CMK (cell line): ENCODE measurements at regions not wholly inside any gene's neighbourhood (a gene's known extent, or its start where the extent isn't known, plus 50 kb on each side); places are given as distances from the start of the nearest gene placed in this dataset.

Source experiments
- DNase-seq: peaks from one replicate; pipeline ENCODE4 v3.0.0-alpha.2; 2010; ENCODE audit warnings: low read depth

DNA sequence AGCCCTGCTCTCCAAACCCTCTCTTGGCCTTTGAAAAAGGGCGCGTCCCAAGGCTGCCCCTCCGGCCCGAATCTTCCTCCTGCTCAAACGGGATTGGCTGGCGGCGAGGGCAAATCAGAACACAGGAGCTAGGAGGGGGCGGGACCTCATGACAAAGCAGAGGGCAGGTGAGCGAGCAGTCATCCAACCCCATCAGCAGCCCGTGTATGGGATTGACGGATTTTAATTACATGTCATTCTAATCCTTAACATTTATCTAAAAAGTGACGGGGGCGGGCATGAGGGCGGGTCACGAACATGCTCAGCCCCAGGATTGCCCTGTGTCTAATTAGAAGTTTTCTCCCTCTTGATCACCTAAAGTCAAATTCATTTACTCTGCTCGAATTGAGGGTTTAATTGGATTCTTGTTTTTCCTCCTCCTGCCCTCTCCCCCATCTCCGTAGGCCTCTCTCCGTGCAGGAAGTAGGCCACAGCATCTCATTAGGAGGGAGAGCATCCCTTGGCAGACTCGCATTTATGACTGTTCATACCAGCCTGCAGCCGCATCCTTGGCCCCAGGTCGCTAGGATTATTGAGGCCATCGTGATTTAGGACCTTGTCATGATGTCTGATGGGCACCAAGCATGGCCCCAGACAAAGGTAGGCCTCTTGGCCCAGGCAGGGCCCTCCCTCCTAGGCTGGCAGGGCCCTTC, 147.1 kb downstream of the CHST1 start:
- no peak for DNase-seq

DNA sequence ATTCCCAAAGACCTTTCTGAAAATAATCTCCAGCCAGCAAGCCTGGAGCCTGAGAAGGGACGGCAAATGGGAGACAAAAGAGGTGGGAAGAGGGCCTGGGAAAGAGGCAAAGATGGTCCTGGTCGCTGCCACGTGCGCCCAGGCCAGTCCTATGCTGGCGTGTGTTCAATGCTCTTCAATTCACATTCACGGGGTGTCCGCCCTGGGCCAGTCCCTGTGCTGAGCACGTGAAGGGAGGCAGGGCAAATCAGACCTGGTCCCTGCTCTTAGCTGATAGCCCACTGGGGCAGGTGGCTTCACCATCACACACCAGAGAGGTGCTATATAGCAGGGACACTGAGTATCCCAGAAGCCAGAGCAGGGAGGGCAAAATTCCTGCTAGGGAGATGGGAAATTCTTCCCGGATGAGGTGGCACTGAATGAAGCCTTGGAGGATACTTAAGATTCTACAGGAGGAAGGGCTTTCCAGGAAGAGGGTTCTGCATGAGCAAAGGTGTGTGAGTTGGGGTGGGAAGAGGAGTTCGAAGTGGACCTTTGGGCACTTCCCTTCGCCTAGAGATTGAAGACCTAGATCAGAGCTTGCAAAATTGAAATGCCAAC, 148.2 kb downstream of the CHST1 start:
- DNase-seq = no peak

DNA sequence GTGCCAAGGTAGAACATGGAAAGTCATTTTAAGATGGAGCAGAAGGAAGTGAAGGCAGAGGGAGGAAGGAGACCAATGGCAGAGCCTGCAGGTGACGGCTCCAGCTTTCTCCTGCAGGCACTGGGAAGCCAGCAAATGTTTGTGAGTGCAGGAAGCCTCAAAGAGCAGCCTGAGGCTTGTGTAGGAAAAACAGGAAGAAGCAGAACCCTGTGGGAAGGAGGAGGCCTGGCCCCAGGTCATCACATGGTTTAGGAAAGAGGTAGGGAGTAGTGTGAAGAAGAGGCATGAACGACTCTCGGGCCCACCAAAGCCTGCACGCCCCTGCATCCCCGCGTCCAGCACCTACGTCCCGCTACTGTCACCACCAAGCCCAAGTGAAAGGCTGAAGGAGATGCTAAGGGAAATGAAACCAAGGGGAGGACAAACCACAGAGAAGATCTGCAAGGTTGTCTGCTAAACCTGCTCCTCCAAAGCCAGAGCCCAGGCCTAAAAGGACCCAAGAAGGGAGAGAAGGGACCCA, 151.5 kb downstream of the CHST1 start:
- DNase-seq = no peak

DNA sequence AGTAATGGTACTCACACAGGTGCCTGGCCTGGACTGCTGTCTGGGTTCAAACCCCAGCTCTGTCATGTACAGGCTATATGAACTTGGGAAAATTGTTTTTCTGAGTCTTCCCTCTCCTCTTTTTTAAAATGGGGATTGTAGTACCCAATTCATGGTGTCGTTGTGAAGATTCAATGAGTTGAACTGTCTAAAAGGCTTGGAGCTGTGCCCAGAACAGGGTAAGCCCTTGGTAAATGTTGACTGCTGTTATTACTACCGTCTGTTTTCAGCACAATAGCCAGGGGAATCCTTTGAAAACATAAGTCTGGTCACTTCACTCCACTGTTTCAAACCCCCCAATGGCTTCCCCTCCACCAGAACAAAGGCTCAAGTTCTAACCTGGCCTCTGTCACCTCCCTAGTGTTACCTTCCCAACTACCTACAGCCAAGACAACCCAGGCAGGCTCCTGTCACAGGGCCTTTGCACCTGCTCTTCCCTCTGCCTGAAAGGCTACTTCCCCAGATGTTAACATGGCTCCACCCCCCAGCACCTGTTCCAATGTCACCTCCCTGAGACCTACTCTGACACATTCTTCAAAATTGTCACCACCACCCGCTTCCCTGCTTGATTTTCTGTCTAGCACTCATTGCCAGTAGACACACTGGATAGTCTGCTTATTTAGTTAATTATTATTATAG, 152.8 kb downstream of the CHST1 start:
- DNase-seq = no peak

DNA sequence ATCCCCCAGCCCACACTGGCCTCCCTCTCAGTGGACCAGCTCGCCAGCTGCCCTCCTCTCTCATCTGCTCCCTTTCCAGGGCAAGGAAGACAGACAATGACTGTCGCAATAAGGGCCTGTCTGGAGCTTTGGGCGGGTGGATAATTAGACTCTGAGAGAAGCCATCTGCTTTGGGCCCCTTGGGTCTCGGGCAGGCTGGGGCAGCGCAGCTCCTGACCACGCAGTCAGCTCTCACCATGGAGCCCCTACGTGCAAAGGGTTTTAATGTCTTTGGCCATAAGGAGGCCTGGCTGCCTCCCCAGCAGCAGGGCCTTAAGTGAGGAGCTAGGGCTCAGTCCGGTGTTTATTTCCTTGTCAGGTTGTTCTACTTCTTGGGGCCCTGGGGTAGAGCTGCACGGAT, 153.9 kb downstream of the CHST1 start:
- DNase-seq = no peak

DNA sequence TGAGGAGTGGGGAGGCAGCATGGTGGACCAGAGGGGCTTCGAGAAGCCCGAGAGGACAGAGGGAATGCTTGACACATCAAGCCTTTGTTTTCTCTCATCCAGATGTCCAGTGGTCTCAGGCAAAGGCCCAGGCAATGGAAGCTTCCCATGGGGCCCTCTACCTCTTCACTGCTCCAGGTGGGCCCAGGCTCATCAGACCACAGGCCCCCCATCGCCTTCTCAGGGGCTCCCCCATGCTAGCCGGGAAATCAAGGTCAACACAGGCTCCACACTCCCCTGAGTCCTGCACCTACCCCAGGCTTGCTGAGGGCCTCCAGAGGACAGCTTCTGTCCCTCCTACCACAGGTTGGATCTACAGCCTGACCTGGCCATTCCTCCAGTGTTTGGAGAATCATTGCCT, 157.5 kb downstream of the CHST1 start:
- DNase-seq = no peak

DNA sequence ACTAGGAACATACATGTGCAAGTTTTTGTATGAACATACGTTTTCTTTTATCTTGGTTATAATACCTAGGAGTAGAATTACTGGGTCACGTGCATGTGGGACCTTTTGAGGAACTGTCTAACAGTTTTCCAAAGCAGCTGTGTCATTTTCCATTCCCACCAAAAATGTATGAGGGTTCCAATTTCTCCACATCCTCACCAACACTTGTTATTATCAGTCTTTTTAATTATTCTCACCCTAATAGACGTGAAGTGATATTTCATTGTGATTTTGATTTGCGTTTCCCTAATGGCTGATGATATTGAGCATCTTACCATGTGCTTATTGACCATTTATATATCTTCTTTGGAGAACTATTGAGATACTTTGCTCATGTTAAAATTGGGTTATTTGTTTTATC, 162.1 kb downstream of the CHST1 start:
- no peak for DNase-seq

DNA sequence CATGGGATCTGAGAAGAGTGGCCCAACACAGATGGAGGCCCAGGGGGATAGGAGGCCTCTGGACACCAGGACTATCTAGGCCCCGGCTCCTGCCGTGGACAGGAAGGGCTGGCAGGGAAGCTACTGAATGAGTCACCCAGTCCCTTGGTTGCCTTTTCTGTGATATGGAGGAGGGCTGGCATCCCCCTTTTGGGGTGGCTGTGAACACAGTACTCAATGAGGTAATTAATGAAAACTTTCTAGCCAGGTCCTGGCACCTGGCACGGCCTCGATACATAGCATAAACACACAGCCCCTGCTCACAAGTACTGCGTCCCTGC, 163.2 kb downstream of the CHST1 start:
- no peak for DNase-seq

DNA sequence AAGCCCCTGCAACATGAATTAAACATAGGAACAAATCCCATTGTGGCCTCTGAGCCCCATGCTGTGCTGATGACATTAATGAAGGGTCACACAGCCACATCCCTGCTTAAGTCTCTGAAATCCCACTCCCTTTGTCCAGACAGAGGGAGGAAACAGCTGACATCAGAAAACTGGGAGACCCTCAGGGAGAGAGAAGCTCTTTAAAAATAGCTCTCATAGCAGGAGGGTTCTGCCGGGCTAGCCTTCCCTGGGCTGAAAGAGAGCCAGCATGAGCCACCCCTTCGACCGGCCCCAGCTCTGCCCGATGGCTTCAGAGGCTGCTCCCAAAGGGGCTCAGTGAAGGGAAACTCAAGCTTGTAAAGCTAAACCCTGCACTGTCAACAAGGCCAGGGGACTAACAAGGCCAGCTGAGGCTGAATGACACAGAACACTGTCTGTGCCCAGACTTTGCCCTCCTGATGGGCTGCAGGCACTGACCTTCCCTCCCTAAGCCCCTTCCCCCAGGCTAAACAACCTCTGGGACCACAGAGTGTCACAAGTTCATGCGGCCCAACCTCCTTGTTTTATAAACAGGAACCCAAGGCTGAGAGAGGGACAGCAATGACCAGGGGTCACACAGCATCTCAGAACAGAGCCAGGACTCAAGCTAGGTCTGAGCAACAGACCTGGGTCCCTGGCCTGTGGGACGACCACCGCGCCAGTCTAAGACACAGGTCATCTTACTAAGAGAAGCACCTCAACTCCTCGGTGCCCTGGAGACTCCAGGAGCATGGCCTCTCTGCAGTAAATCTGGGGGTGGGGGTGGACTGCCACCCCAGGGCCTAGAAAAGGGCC, 163.8 kb downstream of the CHST1 start:
- DNase-seq = no peak

DNA sequence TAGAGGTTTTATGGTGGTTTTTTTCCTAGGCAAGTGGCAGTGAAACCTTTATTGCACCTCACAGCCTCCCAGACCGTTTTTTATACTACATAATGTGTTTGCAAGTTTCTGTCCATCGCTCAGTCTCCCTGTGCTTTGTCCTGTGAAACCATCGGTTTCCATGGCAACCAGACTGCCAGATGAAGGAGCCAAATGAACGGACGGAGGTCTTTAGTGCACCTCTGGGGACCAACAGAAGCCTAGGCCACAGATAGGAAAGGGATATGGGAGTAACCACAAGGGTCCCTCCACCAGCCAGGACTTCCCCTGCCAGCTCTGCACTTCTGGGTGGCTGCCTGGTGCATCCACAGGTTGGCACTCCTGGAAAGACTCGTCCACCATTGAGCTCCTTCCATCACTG, 165.0 kb downstream of the CHST1 start:
- DNase-seq = no peak

DNA sequence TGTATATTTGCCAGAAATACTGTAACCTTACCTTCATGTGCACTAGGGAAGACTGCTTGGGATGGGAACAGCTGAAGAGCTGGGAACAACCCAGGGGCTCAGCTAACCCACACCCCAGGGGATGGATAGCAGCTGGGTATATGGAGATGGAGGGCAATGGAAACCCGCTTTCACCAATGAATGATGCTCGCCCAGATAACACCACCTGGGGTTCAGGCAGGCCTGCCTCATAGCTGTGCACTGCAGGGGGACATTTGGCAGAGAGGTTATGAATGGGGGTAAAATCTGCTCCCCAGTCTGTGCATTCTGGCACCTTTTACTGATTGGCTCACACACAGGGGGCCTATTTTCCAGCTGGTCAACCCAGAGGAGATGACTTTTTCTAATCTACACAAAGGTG, 170.7 kb downstream of the CHST1 start:
- no peak for DNase-seq

DNA sequence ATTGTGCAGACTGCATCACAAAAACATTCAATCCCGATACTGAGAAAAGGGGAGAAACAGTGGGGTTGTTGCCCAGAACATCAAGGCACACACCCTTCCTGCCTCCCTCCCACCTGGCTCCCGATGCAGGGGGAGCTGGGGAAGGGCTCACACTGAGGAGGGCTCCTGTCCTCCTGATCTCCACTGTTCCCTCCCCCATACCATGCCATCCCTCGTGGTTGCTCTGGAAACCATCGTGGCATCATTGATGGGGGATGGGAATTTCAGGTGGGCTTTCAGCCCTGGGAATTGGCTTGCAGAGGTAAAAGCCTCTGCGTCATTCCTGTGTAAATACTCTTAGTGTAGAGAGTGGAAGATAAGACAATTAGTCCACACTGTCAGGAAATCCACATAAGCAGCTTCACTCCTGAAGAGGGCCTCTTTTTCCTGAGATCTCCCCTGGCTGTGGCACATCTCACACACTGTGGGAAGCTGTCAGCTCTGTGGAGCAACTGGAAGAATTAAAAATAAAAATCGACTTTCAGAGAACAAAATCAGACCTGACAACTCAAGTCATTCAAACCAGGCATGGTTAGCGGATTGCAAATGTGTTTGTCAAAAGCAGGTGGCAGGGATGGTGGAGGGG, 176.0 kb downstream of the CHST1 start:
- no peak for DNase-seq

DNA sequence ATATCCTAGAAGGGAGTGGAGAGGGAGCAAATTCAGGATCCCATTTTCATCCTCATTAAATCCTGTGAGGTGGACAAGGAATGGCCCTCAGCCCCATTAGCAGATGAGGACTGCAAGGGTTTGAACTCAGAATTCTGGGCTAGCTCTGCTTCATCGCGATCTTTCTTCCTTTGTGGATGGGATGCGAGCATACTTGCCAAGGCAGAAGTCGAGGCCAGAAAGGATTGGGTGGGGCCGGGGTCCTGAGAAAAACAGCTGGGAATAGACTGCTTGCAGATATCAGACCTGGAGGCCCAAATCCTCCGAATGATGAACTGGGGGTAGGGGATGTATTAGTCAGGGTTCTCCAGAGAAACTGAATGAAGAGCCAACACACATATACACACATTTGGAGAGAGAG, 179.0 kb downstream of the CHST1 start:
- no peak for DNase-seq

DNA sequence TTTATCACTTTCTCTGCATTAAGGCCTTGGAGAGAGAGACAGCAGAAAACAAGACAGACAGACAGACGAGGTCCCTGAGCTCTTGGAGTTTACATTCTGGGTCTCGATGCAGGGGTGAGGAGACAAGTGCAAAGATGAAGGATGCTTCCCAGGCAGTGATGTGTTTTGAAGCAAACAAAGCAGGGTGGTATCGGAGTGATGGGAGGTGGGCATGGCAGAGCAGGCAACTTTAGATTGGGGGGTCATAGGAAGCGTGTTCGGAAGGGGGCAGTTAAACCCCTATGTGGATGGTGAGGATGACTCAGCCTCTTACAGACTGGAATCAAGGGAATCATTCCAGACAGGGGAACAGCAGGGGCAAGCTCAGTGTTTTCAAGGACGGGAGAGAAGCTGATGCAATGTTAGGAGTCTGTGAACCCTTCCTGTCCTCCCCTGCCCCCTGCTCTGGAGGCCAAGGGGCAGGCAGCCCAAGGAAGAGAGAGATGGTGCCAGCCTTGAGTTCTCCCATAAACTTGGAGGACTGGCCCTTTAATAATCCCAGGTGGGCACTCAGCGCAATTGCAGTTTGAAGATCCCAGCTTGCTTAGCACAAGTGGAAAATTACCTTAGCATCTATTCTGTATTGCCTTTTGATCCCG, 180.2 kb downstream of the CHST1 start:
- no peak for DNase-seq

DNA sequence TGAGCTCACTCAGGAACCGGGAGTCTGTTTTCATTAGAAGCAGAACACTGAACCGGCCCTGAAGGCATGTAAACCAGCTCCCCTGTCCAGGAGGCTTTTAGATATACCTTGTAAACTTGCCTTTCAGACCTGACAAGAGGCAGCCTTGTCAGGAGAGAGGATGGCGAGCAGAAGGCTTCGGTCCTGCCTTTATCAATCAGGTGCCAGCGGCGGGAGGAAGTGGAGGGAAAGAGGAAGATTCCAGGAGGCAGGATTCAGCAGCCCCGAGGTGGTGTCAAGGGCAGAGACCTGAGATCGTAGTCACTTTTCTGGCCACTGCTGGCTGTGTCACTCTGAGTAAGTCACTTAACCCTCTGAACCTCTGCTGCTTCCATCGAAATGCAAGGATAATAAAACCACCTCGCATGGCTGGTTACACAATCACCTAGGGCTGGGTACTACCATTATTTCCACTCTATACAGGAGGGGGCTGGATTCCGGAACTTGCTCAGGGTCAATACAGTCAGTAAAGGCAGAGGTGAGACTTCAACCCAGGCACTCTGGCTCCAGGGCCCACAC, 181.0 kb downstream of the CHST1 start:
- no peak for DNase-seq

DNA sequence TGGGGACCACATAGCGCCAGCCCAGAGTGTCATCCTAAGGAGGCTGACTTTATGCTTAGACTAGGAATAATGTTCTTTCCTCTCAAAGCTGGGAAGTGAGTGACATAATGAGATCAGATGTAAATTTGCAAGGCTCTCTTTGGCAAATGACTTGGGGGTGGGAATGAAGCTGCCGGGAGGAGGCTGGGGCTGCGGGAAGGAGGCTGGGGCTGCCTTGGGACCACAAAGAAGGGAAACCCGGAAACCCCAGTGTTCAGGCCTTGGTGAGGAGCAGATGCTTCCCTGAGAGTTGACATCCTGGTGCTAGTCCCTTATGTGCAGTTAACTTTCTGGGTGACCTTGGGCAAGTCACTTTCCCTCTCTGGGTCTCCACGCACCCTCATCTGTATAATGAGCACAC, 182.0 kb downstream of the CHST1 start:
- no peak for DNase-seq

DNA sequence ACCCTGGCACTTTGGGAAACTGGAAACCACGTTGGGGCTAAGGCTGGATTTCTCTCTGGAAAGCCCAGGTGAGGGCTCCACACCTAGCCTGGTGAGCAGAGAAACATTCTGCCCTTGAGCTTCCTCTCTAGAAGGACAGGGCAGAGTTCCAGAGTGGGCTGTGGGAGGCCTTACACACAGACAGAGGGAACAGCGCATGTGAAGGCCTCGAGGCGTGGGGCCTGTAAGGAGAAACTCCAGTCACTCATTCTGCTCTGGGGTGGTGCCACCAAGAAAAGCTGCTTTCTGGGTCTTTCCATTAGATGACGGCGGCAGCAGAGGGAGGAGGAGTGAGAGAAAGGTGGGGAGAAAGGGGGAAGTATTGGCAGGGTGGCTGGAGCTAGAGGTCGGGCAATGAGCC, 183.1 kb downstream of the CHST1 start:
- DNase-seq = no peak

DNA sequence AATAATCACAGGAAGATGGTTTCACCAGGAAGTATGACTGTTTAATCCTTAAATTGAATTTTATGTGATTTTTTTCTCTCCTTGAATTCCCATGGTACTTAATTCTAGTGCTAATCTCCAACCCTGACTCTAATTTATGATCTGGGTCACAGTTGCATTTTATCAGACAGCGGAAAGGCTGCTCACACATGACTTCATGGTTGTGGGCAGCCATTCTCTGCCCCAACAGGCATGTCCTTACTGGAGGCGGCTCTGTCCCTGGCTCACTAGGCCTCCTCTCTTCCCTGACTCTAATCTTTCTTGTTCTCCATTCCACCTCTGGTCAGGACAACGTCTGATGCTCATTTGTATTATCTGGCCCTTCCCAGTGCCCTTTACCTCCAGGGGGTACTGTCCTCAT, 184.4 kb downstream of the CHST1 start:
- DNase-seq = no peak

DNA sequence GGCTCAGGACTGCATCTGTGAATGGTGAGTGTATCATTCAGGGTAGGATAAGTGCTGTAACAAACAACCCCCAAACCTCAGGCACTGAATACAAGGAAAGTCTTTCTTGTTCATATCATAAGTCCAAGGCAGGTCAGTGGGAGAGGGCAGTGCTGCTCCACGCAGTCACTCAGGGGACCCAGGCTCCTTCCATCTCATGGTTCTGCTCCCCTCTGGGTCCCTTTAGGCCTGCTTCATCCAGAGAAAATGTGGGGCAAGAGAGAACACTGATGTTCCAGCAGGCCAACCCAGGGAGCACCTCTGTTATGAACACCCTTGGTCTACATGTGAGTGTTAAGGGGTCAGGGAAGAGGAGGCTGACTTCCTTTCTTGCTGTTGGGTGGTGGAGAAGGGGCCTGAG, 187.8 kb downstream of the CHST1 start:
- DNase-seq = no peak

DNA sequence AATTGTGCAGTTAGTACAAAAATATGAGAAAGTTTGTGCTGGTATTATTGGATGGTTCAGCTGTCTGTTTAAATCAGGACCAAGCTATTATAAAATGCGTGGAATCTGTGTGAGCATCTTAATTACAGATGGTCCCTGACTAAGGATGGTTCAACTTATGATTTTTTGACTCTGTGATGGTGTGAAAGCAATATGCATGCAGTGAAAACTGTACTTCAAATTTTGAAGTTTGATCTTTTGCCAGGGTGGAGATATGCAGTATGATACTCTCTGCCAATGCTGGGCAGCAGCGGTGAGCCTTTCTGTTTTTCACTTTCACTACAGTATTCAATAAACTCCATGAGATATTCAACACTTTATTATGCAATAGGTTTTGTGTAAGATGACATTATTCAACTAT, 189.3 kb downstream of the CHST1 start:
- DNase-seq = no peak

DNA sequence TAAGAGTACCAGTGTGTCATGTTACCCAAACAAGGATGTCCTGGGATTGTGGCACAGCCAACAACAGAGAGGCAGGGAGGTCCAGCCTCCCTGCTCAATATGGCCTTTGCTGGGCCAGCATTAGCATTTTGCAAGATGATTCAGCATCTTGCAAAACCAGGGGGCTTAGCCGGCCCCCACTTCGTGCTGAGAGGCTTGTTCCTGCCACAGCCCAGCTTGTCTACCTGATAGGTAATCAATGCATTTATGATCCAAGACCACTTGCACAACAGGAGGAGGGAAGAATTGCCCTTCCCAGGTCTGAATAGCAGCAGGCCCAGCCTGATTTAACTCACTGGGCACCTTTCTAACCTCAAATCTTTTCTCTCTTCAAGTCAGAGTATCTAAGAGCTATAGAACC, 189.0 kb upstream of the SYT13 start:
- DNase-seq = no peak
